G401 (cell line): ENCODE measurements at regions not wholly inside any gene's neighbourhood (a gene's known extent, or its start where the extent isn't known, plus 50 kb on each side); places are given as distances from the start of the nearest gene placed in this dataset.

Experiments used
- DNase-seq: peaks from one replicate; pipeline ENCODE4 v3.0.0-alpha.2; 2015; ENCODE audit warnings: low spot score
- in situ Hi-C: cut with HindIII; loops from 2 replicates; pipeline ENCODE4 v1.10.0; 2016; ENCODE audit warnings: low sequenced_read_pairs, mixed read lengths

DNA sequence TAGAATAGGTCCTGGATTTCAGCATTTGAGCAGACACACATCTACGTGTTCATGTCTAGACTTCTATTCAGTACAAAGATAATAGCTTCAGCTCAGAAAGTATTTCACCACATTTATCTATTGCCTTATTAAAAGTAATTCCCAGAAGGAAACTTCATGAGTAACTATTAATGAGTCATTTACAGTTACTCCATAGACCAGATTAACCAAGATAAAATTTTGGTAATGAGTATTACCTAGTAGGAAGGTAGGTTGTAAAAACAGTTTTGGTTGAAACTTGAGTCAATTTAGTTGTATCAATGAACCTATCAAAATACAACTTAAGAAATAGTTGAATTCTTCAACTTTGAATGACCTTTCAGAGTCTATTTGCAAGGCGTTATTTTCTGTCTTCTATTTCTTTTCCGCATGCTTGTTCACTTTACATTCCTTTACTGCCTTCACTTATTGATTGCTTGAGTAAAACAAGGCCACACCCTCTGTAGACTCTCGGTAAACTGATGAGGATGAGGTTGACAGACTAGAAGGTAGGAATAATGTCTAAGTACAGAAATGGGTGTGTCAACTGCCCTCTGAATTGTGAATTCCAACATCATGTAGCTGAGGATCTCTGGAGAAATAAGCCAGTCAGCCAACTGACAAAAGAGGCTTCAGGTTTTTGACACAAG, 1165.6 kb upstream of the ZEB2 start:
- in situ Hi-C loops = no loop called here
- no peak for DNase-seq

- no peak for DNase-seq
- in situ Hi-C loops = no loop called here
These were observed 1162.7 kb upstream of the ZEB2 start for GRCh38 chr2:145682546-145683157.

DNA sequence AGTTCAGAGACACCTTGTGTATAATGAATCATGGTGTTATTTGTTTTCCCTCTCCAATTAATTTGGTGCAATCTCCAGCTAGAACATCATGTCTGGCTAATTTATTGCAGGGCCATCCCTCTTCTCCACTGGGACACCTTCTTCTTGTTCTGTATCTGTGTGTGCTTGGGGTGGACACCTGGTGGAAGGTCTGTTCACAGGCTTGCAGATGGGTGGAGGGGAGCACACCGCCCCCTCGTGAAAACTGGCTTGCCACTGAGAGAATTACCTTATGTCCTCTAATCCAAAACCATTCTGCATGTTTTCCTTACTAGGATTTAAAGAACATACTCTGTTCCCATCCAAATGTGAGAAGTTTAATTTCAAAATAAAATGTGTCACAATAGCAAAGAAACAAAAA, 1160.4 kb upstream of the ZEB2 start:
- DNase-seq = no peak
- in situ Hi-C loops = no loop called here

DNA sequence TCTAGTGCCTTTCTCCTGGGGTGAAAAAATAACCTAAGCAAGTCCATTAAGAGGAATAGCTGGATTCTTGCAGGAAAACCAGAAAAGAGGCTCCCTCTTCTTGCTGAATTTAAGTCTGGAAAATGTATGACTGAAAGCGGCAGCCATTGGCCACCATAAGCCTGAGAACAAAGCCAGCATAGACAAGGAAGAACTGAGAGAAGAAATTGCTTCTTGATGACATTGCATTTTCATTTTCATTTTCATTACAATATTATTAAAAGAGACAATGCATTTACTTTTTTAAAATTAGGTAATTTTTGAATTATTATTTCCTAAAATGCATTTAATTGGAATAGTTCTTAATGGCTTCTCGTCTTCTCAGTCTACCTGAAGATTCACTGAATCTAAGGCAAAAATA, 1157.5 kb upstream of the ZEB2 start:
- DNase-seq = no peak
- in situ Hi-C loops = no loop called here

DNA sequence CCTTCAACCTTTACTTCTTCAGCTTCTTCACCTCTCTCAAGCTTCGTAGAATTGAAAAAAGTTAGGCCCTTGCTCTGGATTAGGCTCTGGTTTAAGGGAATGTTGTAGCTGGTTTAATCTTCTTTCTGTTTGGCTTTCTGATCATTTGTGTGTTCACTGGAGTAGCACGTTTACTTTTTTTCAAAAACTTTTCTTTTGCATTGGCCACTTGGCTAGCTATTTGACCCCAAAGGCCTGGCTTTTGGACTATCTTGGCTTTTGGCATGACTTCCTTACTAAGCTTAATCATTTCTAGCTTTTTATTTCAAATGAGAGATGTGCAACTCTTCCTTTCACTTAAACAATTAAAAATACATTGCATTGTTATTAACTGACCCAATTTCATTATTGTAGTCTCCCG, 1154.8 kb upstream of the ZEB2 start:
- in situ Hi-C loops = no loop called here

GRCh38 chr2:145669301-145669700, 1149.4 kb upstream of the ZEB2 start:
- DNase-seq = no peak
- in situ Hi-C loops = no loop called here

More for the DNA sequence above, 1154.8 kb upstream of the ZEB2 start:
- DNase-seq = no peak

DNA sequence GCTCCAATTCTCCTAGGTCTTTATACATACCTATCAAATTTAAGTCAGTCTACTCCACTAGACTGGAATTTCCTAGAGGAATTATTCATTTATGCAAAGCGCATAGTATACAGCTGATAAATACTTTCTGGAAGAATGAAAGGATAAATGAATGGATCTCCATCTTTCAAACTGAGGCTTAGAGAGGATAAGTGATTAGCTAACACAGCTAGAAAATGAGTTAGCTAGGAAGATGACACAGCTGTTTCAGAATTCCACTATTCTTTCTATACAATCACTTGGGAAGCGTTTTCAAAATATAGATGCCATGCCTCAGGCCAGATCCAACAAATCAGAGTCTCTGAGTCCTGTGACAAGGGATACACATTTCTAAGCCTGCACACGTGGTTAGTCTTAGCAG, 1146.6 kb upstream of the ZEB2 start:
- DNase-seq = no peak
- in situ Hi-C loops = no loop called here

DNA sequence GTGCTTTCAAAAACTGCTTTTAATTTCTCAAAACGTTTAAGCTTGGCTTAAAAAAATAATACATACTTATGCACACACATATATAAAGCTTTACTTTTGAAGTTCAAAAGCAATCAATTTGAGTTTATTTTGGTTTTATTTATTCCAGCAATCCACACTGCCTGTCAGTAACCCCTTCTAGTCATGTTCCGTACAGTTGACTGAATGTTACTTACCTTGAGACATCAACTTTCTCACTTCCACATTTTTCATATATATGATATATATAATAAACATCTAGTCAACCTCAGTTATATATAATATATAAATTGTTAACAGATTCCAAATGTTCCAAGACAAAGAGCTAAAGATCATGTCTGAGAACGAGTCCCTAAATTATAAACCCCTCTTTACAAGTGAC, 1137.3 kb upstream of the ZEB2 start:
- in situ Hi-C loops = no loop called here
- DNase-seq = no peak

GRCh38 chr2:145655165-145655765, 1135.3 kb upstream of the ZEB2 start:
- in situ Hi-C loops = no loop called here
- no peak for DNase-seq

- no peak for DNase-seq
- in situ Hi-C loops = no loop called here
These were observed 1134.8 kb upstream of the ZEB2 start for GRCh38 chr2:145654746-145655145.

GRCh38 chr2:145654156-145654555, 1134.2 kb upstream of the ZEB2 start:
- DNase-seq = no peak
- in situ Hi-C loops = no loop called here

- in situ Hi-C loops = no loop called here
- no peak for DNase-seq
These were observed 1133.6 kb upstream of the ZEB2 start for GRCh38 chr2:145653553-145653952.

DNA sequence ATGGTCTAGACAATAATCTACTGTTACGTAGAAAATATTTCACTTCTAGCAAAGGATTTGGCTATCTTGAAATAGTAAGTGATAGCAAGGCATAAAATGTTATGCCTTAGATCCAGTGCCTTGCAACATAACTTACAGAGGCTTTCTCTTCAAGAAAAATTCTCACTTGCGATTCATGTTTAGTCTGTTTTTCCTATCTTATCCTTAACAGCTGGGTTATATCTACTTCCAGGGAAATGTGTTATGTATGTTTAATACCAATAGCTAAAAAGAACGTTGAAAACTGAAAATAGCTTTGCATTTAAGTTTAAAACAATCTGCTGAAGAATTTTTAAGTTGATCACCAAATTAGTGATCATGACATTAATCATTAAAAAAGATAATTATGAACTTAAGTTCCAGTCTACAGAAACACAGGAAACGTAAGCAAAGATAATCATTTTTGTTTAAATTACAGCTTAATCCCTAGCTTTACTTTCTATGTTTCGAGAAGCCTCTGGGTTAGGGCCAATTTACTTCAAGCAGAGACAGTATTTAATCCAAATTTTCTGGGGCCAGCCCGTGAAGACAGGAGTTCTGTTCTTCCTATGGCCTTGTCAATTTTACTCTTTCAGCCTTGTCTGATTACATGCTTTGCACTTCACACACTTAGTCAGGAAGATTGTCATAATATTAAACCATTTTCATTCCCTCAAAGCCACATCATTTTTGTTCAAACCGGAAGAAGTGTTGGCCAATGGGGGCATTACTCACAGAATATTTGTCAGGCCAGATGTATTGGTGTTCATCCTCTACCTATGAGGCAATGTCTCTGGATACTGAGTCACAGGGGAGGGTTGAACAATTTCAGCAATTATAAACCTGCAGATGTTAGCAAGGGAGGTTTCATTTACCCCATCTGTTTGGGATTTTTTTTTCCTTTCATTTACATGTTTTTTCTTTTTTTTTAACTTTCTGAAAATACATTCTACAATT, 1132.9 kb upstream of the ZEB2 start:
- in situ Hi-C loops = no loop called here
- no peak for DNase-seq

DNA sequence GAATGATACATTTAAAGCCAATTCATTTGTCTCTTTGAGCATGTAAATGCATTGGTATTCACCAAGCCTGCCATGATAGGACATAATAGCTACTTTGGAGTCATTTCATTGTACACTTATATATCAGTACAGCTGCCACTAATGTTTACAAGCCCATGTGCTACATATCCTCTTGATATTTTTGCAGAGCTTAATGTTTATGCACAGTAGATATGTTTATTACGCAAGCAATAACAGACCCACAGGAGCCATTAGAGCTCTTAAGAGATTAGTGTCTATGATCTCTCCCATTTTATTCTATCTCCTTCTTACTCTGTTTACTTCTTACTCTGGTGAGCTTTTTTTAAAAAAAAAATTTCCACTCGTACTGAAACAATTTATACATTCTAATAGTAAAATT, 1132.1 kb upstream of the ZEB2 start:
- DNase-seq = no peak
- in situ Hi-C loops = no loop called here

GRCh38 chr2:145650226-145650625, 1130.3 kb upstream of the ZEB2 start:
- no peak for DNase-seq
- in situ Hi-C loops = no loop called here

DNA sequence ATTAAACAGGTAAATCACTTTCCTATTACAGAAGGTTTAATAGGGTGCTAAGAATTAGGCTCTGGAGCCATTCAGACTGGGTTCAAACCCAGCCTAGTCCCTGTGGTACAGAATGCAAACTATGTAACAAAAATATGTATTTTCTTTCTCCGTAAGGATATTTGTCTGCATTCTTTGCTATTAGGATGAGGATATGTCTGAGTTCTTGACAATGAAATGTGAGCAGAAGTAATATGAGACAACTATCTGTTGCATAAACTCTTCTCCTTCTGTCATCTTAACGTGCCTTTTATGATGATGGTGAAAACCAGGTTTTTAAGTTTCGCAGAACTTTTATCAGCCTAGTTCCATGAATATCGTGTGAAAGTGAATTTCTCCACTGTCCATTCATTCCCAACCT, 1129.1 kb upstream of the ZEB2 start:
- in situ Hi-C loops = no loop called here
- DNase-seq = no peak

DNA sequence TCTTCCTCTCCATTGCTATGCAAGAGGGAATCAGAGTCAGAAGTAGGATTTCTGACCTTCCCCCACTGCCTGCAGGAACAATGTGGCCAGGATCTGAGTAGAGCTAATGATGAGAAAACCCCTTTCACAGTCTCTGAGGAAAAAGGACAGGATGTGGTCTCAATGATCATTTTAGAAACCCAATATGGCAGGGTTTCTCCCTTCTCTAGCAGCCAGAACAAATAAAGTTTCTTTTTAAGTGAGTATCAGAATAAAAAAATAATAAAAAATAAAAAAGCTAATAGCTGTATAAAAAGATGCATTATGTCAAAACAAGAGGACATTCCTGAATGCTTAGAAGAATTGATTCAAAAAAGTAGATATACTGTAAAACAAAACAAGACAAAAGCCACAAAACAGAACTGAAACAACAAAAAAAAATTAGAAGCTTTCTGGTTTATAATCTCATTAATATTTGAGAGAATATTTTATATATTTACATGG, 1124.9 kb upstream of the ZEB2 start:
- DNase-seq = no peak
- in situ Hi-C loops = no loop called here

DNA sequence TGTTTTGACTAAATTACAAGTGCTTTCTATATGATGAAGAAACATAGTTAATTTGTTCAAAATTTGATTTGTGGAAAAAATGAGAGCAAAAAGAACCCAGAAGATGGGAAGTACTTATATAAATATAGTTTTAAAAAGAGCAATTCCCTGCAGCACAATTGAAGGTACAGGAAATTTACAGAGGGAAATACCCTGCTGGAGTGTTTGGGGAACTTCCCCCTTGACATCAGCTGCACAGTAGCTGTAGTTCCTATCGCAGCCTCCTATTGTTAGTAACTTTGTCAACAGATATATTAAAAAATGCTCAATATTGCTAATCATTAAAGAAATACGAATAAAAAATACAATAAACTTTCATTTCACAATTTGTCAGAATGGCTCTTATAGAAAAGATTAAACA, 1118.8 kb upstream of the ZEB2 start:
- in situ Hi-C loops = no loop called here
- DNase-seq = no peak

GRCh38 chr2:145635706-145636427, 1115.9 kb upstream of the ZEB2 start:
- in situ Hi-C loops = no loop called here
- no peak for DNase-seq
